Liver (tissue), 8 donors: ENCODE measurements at regions not wholly inside any gene's neighbourhood (a gene's known extent, or its start where the extent isn't known, plus 50 kb on each side); places are given as distances from the start of the nearest gene placed in this dataset.

Experiments used
- DNase-seq: peaks from one replicate; pipeline ENCODE4 v3.0.0-alpha.2; 2017; ENCODE audit warnings: low spot score
- H3K27ac ChIP-seq, 2 donors: one replicate each; pipeline ENCODE4 v1.7.0; 2013; ENCODE audit warnings: inconsistent platforms in 2 of 2, low read length in 2 of 2, control low read depth in 1 of 2, low read depth in 1 of 2, mild to moderate bottlenecking in 1 of 2
- H3K27me3 ChIP-seq, 4 donors: one replicate each; pipeline versions ENCODE4 v1.6.1 to v1.7.0; 2013; ENCODE audit warnings: low read length in 3 of 4, inconsistent platforms in 1 of 4, mild to moderate bottlenecking in 1 of 4, moderate library complexity in 1 of 4; ENCODE audit not compliant: control insufficient read depth in 4 of 4, insufficient read depth in 4 of 4
- H3K36me3 ChIP-seq, 4 donors: one replicate each; pipeline versions ENCODE4 v1.6.1 to v1.7.0; 2013; ENCODE audit warnings: low read length in 3 of 4, mild to moderate bottlenecking in 3 of 4, low read depth in 1 of 4, moderate library complexity in 1 of 4; ENCODE audit not compliant: control insufficient read depth in 4 of 4, insufficient read depth in 3 of 4
- H3K4me1 ChIP-seq, 4 donors: one replicate each; pipeline versions ENCODE4 v1.6.1 to v1.7.0; 2013; ENCODE audit warnings: low read length in 3 of 4, mild to moderate bottlenecking in 3 of 4, moderate library complexity in 1 of 4; ENCODE audit not compliant: control insufficient read depth in 4 of 4, insufficient read depth in 4 of 4
- H3K4me3 ChIP-seq, 3 donors: one replicate each; pipeline versions ENCODE4 v1.6.1 to v1.7.0; 2013; ENCODE audit warnings: low read length in 3 of 3, control low read depth in 1 of 3, low read depth in 1 of 3, mild to moderate bottlenecking in 1 of 3
- H3K9ac ChIP-seq, 2 donors: one replicate each; pipeline ENCODE4 v1.7.0; 2013; ENCODE audit warnings: low read length in 2 of 2, mild to moderate bottlenecking in 2 of 2, moderate library complexity in 2 of 2, control low read depth in 1 of 2, low read depth in 1 of 2
- H3K9me3 ChIP-seq, 4 donors: one replicate each; pipeline versions ENCODE4 v1.6.1 to v1.7.0; 2013; ENCODE audit warnings: low read length in 3 of 4; ENCODE audit not compliant: control insufficient read depth in 4 of 4
- ATF3 ChIP-seq: IDR thresholded peaks from 2 replicates; pipeline ENCODE4 v1.6.1; 2016; ENCODE audit warnings: antibody characterized with exemption
- CTCF ChIP-seq: fragments of 150-350 bp; IDR thresholded peaks from 2 replicates; pipeline ENCODE4 v1.5.1; 2017; ENCODE audit warnings: improper control_type of control experiment, low read depth, low read length; ENCODE audit not compliant: missing input control
- EGR1 ChIP-seq, 2 donors: IDR thresholded peaks; 2 replicates each; pipeline ENCODE4 v1.6.1; 2016 to 2018; ENCODE audit warnings: antibody characterized with exemption in 2 of 2, low read depth in 2 of 2
- FOXA1 ChIP-seq: IDR thresholded peaks from 2 replicates; pipeline ENCODE4 v1.6.1; 2016; ENCODE audit warnings: antibody characterized with exemption
- FOXA2 ChIP-seq: IDR thresholded peaks from 2 replicates; pipeline ENCODE4 v1.6.1; 2016; ENCODE audit warnings: antibody characterized with exemption
- GABPA ChIP-seq, 2 donors: IDR thresholded peaks in 1 of 2; conservative IDR thresholded peaks in 1 of 2; 2 replicates each; pipeline ENCODE4 v1.6.1; 2016; ENCODE audit warnings: antibody characterized with exemption in 2 of 2, mild to moderate bottlenecking in 1 of 2, moderate library complexity in 1 of 2
- HNF4A ChIP-seq, 2 donors: conservative IDR thresholded peaks; 2 replicates each; pipeline ENCODE4 v1.6.1; 2016; ENCODE audit warnings: antibody characterized with exemption in 2 of 2, mild to moderate bottlenecking in 2 of 2
- HNF4G ChIP-seq: IDR thresholded peaks from 2 replicates; pipeline ENCODE4 v1.6.1; 2016; ENCODE audit warnings: antibody characterized with exemption
- JUND ChIP-seq, 2 donors: IDR thresholded peaks; 2 replicates each; pipeline ENCODE4 v1.6.1; 2016; ENCODE audit warnings: antibody characterized with exemption in 2 of 2
- MAX ChIP-seq: IDR thresholded peaks from 2 replicates; pipeline ENCODE4 v1.6.1; 2016; ENCODE audit warnings: antibody characterized with exemption
- NR2F2 ChIP-seq: IDR thresholded peaks from 2 replicates; pipeline ENCODE4 v1.6.1; 2016; ENCODE audit warnings: antibody characterized with exemption
- RAD21 ChIP-seq, 2 donors: IDR thresholded peaks; 2 replicates each; pipeline ENCODE4 v1.6.1; 2016; ENCODE audit warnings: antibody characterized with exemption in 2 of 2, mild to moderate bottlenecking in 2 of 2
- REST ChIP-seq: IDR thresholded peaks from 2 replicates; pipeline ENCODE4 v1.6.1; 2016; ENCODE audit warnings: antibody characterized with exemption, mild to moderate bottlenecking
- RXRA ChIP-seq, 2 donors: IDR thresholded peaks; 2 replicates each; pipeline ENCODE4 v1.6.1; 2017 to 2018; ENCODE audit warnings: antibody characterized with exemption in 2 of 2, mild to moderate bottlenecking in 1 of 2
- SP1 ChIP-seq: IDR thresholded peaks from 2 replicates; pipeline ENCODE4 v1.6.1; 2018; ENCODE audit warnings: antibody characterized with exemption, mild to moderate bottlenecking
- TAF1 ChIP-seq: conservative IDR thresholded peaks from 2 replicates; pipeline ENCODE4 v1.6.1; 2016; ENCODE audit warnings: antibody characterized with exemption, mild to moderate bottlenecking
- YY1 ChIP-seq: IDR thresholded peaks from 2 replicates; pipeline ENCODE4 v1.6.1; 2016; ENCODE audit warnings: antibody characterized with exemption, mild to moderate bottlenecking
- ZBTB33 ChIP-seq: IDR thresholded peaks from 2 replicates; pipeline ENCODE4 v1.6.1; 2016; ENCODE audit warnings: antibody characterized with exemption
- WGBS: extraction: QIAGEN DNeasy Blood & Tissue Kit; methylation state at CpG from one replicate; pipeline ENCODE4 v1.1.7; 2013; 5-methylcytosine and 5-hydroxymethylcytosine counted together
- donor health status: healthy.
- donor health status: healthy.
- donor health status: healthy.
- donor health status: healthy.
- donor health status: healthy.

GRCh38 chr9:28770226-28770625 is 1196.9 kb upstream of the C9orf72 start:
- H3K36me3 ChIP-seq: no peaks in the 10 kb centered on the region
- H3K9me3 ChIP-seq: no peaks in the 10 kb centered on the region
- TF ChIP-seq GABPA (IDR thresholded peaks at IDR 0.05 in 1 of 2, conservative IDR thresholded peaks at IDR 0.05 in 1 of 2) (no peak), SP1 (no peak), HNF4G (no peak), RAD21 (IDR thresholded peaks at IDR 0.05) (no peak), YY1 (no peak), TAF1 (no peak), EGR1 (IDR thresholded peaks at IDR 0.05; ENCODE audit: low read depth in 2 of 2) (no peak), HNF4A (conservative IDR thresholded peaks at IDR 0.05) (no peak), ATF3 (no peak), JUND (IDR thresholded peaks at IDR 0.05) (no peak), CTCF (no peak), FOXA1 (no peak), NR2F2 (no peak)
- no peak overlapping the region for H3K27ac ChIP-seq
- WGBS: 72% methylated on average over 4 of the region's 4 CpGs
- no peak overlapping the region for H3K9ac ChIP-seq
- no peaks in the 10 kb centered on the region for H3K27me3 ChIP-seq
- no peak for DNase-seq
- H3K4me3 ChIP-seq: no peak overlapping the region
- no peaks in the 10 kb centered on the region for H3K4me1 ChIP-seq

- DNase-seq: no peak
- 44% methylated on average over 2 of the region's 2 CpGs for WGBS
- TF ChIP-seq EGR1 (IDR thresholded peaks at IDR 0.05; ENCODE audit: low read depth in 2 of 2) (no peak), ZBTB33 (no peak), CTCF (no peak), MAX (no peak), JUND (IDR thresholded peaks at IDR 0.05) (no peak), NR2F2 (no peak), FOXA2 (no peak), RAD21 (IDR thresholded peaks at IDR 0.05) (no peak), YY1 (no peak), SP1 (no peak), HNF4G (no peak), RXRA (IDR thresholded peaks at IDR 0.05) (no peak), GABPA (IDR thresholded peaks at IDR 0.05 in 1 of 2, conservative IDR thresholded peaks at IDR 0.05 in 1 of 2) (no peak), FOXA1 (no peak), REST (no peak), TAF1 (no peak)
- Histone ChIP-seq H3K4me3 (no peak overlapping the region), H3K27me3 (no peaks in the 10 kb centered on the region), H3K9me3 (no peaks in the 10 kb centered on the region), H3K27ac (no peak overlapping the region), H3K9ac (no peak overlapping the region), H3K36me3 (no peaks in the 10 kb centered on the region), H3K4me1 (no peaks in the 10 kb centered on the region)
Measured at GRCh38 chr9:28770827-28771226, 1197.5 kb upstream of the C9orf72 start.
